Mesenchymal stem cell (in vitro differentiated cells and primary cell): ENCODE measurements at regions not wholly inside any gene's neighbourhood (a gene's known extent, or its start where the extent isn't known, plus 50 kb on each side); places are given as distances from the start of the nearest gene placed in this dataset.

ENCODE experiments used
- DNase-seq: peaks from one replicate; pipeline ENCODE4 v3.0.0-alpha.2; 2013
- H2AFZ ChIP-seq: one replicate; pipeline ENCODE4 v1.6.1; 2013; ENCODE audit warnings: low read depth, mild to moderate bottlenecking, control low read depth, inconsistent platforms, low read length, moderate library complexity
- H2AK5ac ChIP-seq: 2 replicates; pipeline ENCODE4 v1.6.1; 2013; ENCODE audit warnings: low read length, moderate library complexity, mild to moderate bottlenecking, inconsistent platforms; ENCODE audit not compliant: severe bottlenecking
- H2BK120ac ChIP-seq: one replicate; pipeline ENCODE4 v1.6.1; 2013; ENCODE audit warnings: low read depth, mild to moderate bottlenecking, inconsistent platforms, low read length, moderate library complexity
- H2BK12ac ChIP-seq, 2 experiments: one replicate each; pipeline ENCODE4 v1.6.1; 2013; ENCODE audit warnings: inconsistent platforms in 2 of 2, low read length in 2 of 2, mild to moderate bottlenecking in 2 of 2, moderate library complexity in 2 of 2, control low read depth in 1 of 2
- H2BK15ac ChIP-seq: one replicate; pipeline ENCODE4 v1.6.1; 2013; ENCODE audit warnings: mild to moderate bottlenecking, low read depth, inconsistent platforms; ENCODE audit not compliant: poor library complexity, severe bottlenecking
- H2BK5ac ChIP-seq: 2 replicates; pipeline ENCODE4 v1.6.1; 2013; ENCODE audit warnings: low read depth, mild to moderate bottlenecking, low read length, control low read depth, inconsistent platforms; ENCODE audit not compliant: poor library complexity, severe bottlenecking
- H3K14ac ChIP-seq, 2 experiments: one replicate each; pipeline ENCODE4 v1.6.1; 2013; ENCODE audit warnings: inconsistent platforms in 2 of 2, low read length in 2 of 2, control low read depth in 1 of 2, mild to moderate bottlenecking in 1 of 2, moderate library complexity in 1 of 2
- H3K18ac ChIP-seq, 2 experiments: one replicate each; pipeline ENCODE4 v1.6.1; 2013; ENCODE audit warnings: inconsistent platforms in 2 of 2, low read length in 2 of 2, control low read depth in 1 of 2, low read depth in 1 of 2, mild to moderate bottlenecking in 1 of 2
- H3K23ac ChIP-seq, 2 experiments: one replicate each; pipeline ENCODE4 v1.6.1; 2013; ENCODE audit warnings: inconsistent platforms in 2 of 2, low read length in 2 of 2, mild to moderate bottlenecking in 2 of 2, moderate library complexity in 2 of 2, control low read depth in 1 of 2
- H3K27ac ChIP-seq: 2 replicates; pipeline ENCODE4 v1.5.1; 2013; ENCODE audit warnings: mild to moderate bottlenecking, moderate library complexity, low read length, control low read depth, inconsistent platforms; ENCODE audit not compliant: poor library complexity, severe bottlenecking
- H3K27me3 ChIP-seq, 2 experiments: 2 replicates each; pipeline versions ENCODE4 v1.6.1 to v1.7.0; 2013; ENCODE audit warnings: low read length in 2 of 2, mild to moderate bottlenecking in 2 of 2, moderate library complexity in 2 of 2, control low read depth in 1 of 2, inconsistent platforms in 1 of 2; ENCODE audit not compliant: control insufficient read depth in 1 of 2, insufficient read depth in 1 of 2
- H3K36me3 ChIP-seq, 2 experiments: 2 replicates each; pipeline versions ENCODE4 v1.6.1 to v1.7.0; 2013; ENCODE audit warnings: low read length in 2 of 2, control low read depth in 1 of 2, inconsistent platforms in 1 of 2, low read depth in 1 of 2, mild to moderate bottlenecking in 1 of 2; ENCODE audit not compliant: insufficient read depth in 2 of 2, control insufficient read depth in 1 of 2
- H3K4ac ChIP-seq, 2 experiments: one replicate each; pipeline ENCODE4 v1.6.1; 2013; ENCODE audit warnings: inconsistent platforms in 2 of 2, low read length in 2 of 2, mild to moderate bottlenecking in 2 of 2, moderate library complexity in 2 of 2, control low read depth in 1 of 2, low read depth in 1 of 2
- H3K4me1 ChIP-seq: 2 replicates; pipeline ENCODE4 v1.6.1; 2013; ENCODE audit warnings: low read depth, low read length, control low read depth; ENCODE audit not compliant: control insufficient read depth, insufficient read depth
- H3K4me2 ChIP-seq: 2 replicates; pipeline ENCODE4 v1.6.1; 2013; ENCODE audit warnings: low read length, mild to moderate bottlenecking, inconsistent platforms; ENCODE audit not compliant: poor library complexity, severe bottlenecking
- H3K4me3 ChIP-seq, 2 experiments: 2 replicates each; pipeline versions ENCODE4 v1.5.1 to v1.7.0; 2013; ENCODE audit warnings: low read length in 2 of 2, mild to moderate bottlenecking in 2 of 2, control low read depth in 1 of 2, low read depth in 1 of 2; ENCODE audit not compliant: insufficient read depth in 1 of 2
- H3K79me1 ChIP-seq: replicated peaks from 2 replicates; pipeline ENCODE4 v1.6.1; 2013; ENCODE audit warnings: mild to moderate bottlenecking, control low read depth, low read length, inconsistent platforms; ENCODE audit not compliant: poor library complexity, severe bottlenecking
- H3K9ac ChIP-seq: 2 replicates; pipeline ENCODE4 v1.7.0; 2013; ENCODE audit warnings: mild to moderate bottlenecking, low read length, moderate library complexity
- H3K9me3 ChIP-seq: 2 replicates; pipeline ENCODE4 v1.7.0; 2013; ENCODE audit warnings: mild to moderate bottlenecking, low read length; ENCODE audit not compliant: control insufficient read depth
- H4K8ac ChIP-seq: one replicate; pipeline ENCODE4 v1.6.1; 2013; ENCODE audit warnings: inconsistent platforms, mild to moderate bottlenecking, low read length, moderate library complexity
- H4K91ac ChIP-seq: one replicate; pipeline ENCODE4 v1.6.1; 2013; ENCODE audit warnings: mild to moderate bottlenecking, low read length, inconsistent platforms
- WGBS: methylation state at CpG from one replicate; pipeline ENCODE4 v1.1.7; 2013; ENCODE audit warnings: mixed read lengths; 5-methylcytosine and 5-hydroxymethylcytosine counted together

GRCh38 chr4:156193106-156193505 is 239.4 kb upstream of the CTSO start:
- Histone ChIP-seq H2AK5ac (no peak overlapping the region), H2BK5ac (no peak overlapping the region), H2BK120ac (no peak overlapping the region), H3K4ac (no peak overlapping the region), H3K79me1 (no peaks in the 10 kb centered on the region), H3K4me1 (no peaks in the 10 kb centered on the region), H3K4me2 (no peak overlapping the region), H4K8ac (no peak overlapping the region), H3K4me3 (no peak overlapping the region), H3K9me3 (no peaks in the 10 kb centered on the region), H3K14ac (no peak overlapping the region), H3K9ac (no peak overlapping the region), H2AFZ (no peak overlapping the region), H3K36me3 (no peaks in the 10 kb centered on the region), H3K18ac (no peak overlapping the region), H2BK12ac (no peak overlapping the region), H3K27ac (no peak overlapping the region), H3K23ac (no peak overlapping the region), H4K91ac (no peak overlapping the region), H2BK15ac (no peak overlapping the region), H3K27me3 (no peaks in the 10 kb centered on the region)
- 74% methylated on average over 2 of the region's 2 CpGs for WGBS
- DNase-seq: no peak

- H2AFZ ChIP-seq: no peak overlapping the region
- H3K4me3 ChIP-seq: no peak overlapping the region
- no peak overlapping the region for H2AK5ac ChIP-seq
- no peak overlapping the region for H3K23ac ChIP-seq
- H2BK15ac ChIP-seq: no peak overlapping the region
- no peaks in the 10 kb centered on the region for H3K36me3 ChIP-seq
- H3K4me2 ChIP-seq: no peak overlapping the region
- no peaks in the 10 kb centered on the region for H3K79me1 ChIP-seq
- H4K91ac ChIP-seq: no peak overlapping the region
- no peak overlapping the region for H3K27ac ChIP-seq
- no peak overlapping the region for H3K4ac ChIP-seq
- no peak overlapping the region for H3K14ac ChIP-seq
- no peak overlapping the region for H2BK12ac ChIP-seq
- no peak for DNase-seq
- no peak overlapping the region for H4K8ac ChIP-seq
- no peaks in the 10 kb centered on the region for H3K4me1 ChIP-seq
- H3K27me3 ChIP-seq: no peaks in the 10 kb centered on the region
- H3K9me3 ChIP-seq: no peaks in the 10 kb centered on the region
- H2BK120ac ChIP-seq: no peak overlapping the region
- H2BK5ac ChIP-seq: no peak overlapping the region
- H3K18ac ChIP-seq: no peak overlapping the region
- no peak overlapping the region for H3K9ac ChIP-seq
Observed at GRCh38 chr4:156192033-156192432, 238.4 kb upstream of the CTSO start.

- Histone ChIP-seq H3K18ac (no peak overlapping the region), H3K23ac (no peak overlapping the region), H3K4me3 (no peak overlapping the region), H4K91ac (no peak overlapping the region), H3K27me3 (no peaks in the 10 kb centered on the region), H2AFZ (no peak overlapping the region), H3K36me3 (no peaks in the 10 kb centered on the region), H4K8ac (no peak overlapping the region), H3K4me1 (no peaks in the 10 kb centered on the region), H2BK5ac (no peak overlapping the region), H3K9me3 (no peaks in the 10 kb centered on the region), H3K27ac (no peak overlapping the region), H3K79me1 (no peaks in the 10 kb centered on the region), H3K14ac (no peak overlapping the region), H2BK12ac (no peak overlapping the region), H3K9ac (no peak overlapping the region), H2AK5ac (no peak overlapping the region), H2BK120ac (no peak overlapping the region), H2BK15ac (no peak overlapping the region), H3K4me2 (no peak overlapping the region), H3K4ac (no peak overlapping the region)
- no peak for DNase-seq
- WGBS: 100% methylated on average over 2 of the region's 2 CpGs
Observed at GRCh38 chr4:156191044-156191781, 237.5 kb upstream of the CTSO start.

DNA sequence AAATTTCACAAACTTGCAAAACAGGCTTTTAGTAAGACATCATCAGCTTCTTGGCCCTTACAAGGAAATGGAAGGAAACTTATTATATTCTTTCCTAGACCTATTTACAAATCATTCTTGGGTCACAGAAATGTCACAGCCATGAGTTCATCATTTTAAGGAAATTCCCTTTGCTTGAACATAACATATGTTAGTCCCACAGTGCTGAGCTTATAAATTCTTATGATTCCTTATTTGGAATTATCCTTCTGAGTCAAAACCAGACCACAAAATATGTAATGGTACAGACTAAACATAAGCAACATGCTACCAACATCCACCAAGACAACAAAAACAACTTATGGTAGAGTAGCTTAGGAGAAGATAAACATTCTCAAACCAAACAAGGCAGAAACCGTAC is 236.9 kb upstream of the CTSO start:
- Histone ChIP-seq H3K9me3 (no peaks in the 10 kb centered on the region), H2BK15ac (no peak overlapping the region), H2BK120ac (no peak overlapping the region), H3K36me3 (no peaks in the 10 kb centered on the region), H4K8ac (no peak overlapping the region), H4K91ac (no peak overlapping the region), H3K27ac (no peak overlapping the region), H3K4me3 (no peak overlapping the region), H3K9ac (no peak overlapping the region), H2AFZ (no peak overlapping the region), H3K4ac (no peak overlapping the region), H3K14ac (no peak overlapping the region), H3K23ac (no peak overlapping the region), H3K79me1 (no peaks in the 10 kb centered on the region), H3K4me1 (no peaks in the 10 kb centered on the region), H3K18ac (no peak overlapping the region), H2BK12ac (no peak overlapping the region), H3K4me2 (no peak overlapping the region), H2BK5ac (no peak overlapping the region), H2AK5ac (no peak overlapping the region), H3K27me3 (no peaks in the 10 kb centered on the region)
- DNase-seq: peak; percentile 67
- WGBS: no CpG with 5 or more reads among the region's 1 CpG
